Neuronal stem cell (in vitro differentiated cells): ENCODE measurements at regions not wholly inside any gene's neighbourhood (a gene's known extent, or its start where the extent isn't known, plus 50 kb on each side); places are given as distances from the start of the nearest gene placed in this dataset.
"Not testable (repeated sequence)": the region's sequence is repeated elsewhere in the genome, so short reads cannot be mapped to it uniquely, and the experiment has no call there.

Experiments
- DNase-seq: peaks from one replicate; pipeline ENCODE4 v3.0.0-alpha.2; 2013; ENCODE audit warnings: low spot score
- H2AFZ ChIP-seq: one replicate; pipeline ENCODE4 v1.6.1; 2013; ENCODE audit warnings: mild to moderate bottlenecking, low read length, inconsistent platforms
- H2AK5ac ChIP-seq: 2 replicates; pipeline ENCODE4 v1.6.1; 2013; ENCODE audit warnings: low read depth, mild to moderate bottlenecking, inconsistent platforms, low read length, moderate library complexity, mixed read lengths
- H2BK120ac ChIP-seq: 2 replicates; pipeline ENCODE4 v1.6.1; 2013; ENCODE audit warnings: low read depth, mild to moderate bottlenecking, inconsistent platforms, low read length, moderate library complexity, mixed read lengths
- H2BK12ac ChIP-seq: one replicate; pipeline ENCODE4 v1.6.1; 2013; ENCODE audit warnings: low read length, inconsistent platforms
- H2BK15ac ChIP-seq: 2 replicates; pipeline ENCODE4 v1.6.1; 2013; ENCODE audit warnings: mild to moderate bottlenecking, low read length, inconsistent platforms, mixed read lengths
- H2BK5ac ChIP-seq: one replicate; pipeline ENCODE4 v1.6.1; 2013; ENCODE audit warnings: inconsistent platforms, mild to moderate bottlenecking, low read length, moderate library complexity
- H3K14ac ChIP-seq: one replicate; pipeline ENCODE4 v1.6.1; 2013; ENCODE audit warnings: low read length, inconsistent platforms
- H3K18ac ChIP-seq: 2 replicates; pipeline ENCODE4 v1.6.1; 2013; ENCODE audit warnings: low read length, inconsistent platforms
- H3K23ac ChIP-seq: 2 replicates; pipeline ENCODE4 v1.6.1; 2013; ENCODE audit warnings: low read depth, mild to moderate bottlenecking, mixed read lengths, low read length, inconsistent platforms; ENCODE audit not compliant: poor library complexity
- H3K27ac ChIP-seq: replicated peaks from 3 replicates; pipeline ENCODE4 v1.5.1; 2013; ENCODE audit warnings: low read length, inconsistent platforms
- H3K27me3 ChIP-seq, 3 experiments: 2 replicates each; pipeline ENCODE4 v1.6.1; 2013; ENCODE audit warnings: low read length in 3 of 3, mild to moderate bottlenecking in 2 of 3, inconsistent platforms in 1 of 3, low read depth in 1 of 3, mixed read lengths in 1 of 3, moderate library complexity in 1 of 3; ENCODE audit not compliant: control insufficient read depth in 3 of 3, insufficient read depth in 3 of 3
- H3K36me3 ChIP-seq, 2 donors: replicated peaks in 1 of 2; 2 replicates each; pipeline ENCODE4 v1.6.1; 2013; ENCODE audit warnings: low read length in 2 of 2; ENCODE audit not compliant: control insufficient read depth in 2 of 2, insufficient read depth in 2 of 2
- H3K4ac ChIP-seq: 2 replicates; pipeline ENCODE4 v1.6.1; 2013; ENCODE audit warnings: inconsistent platforms, mild to moderate bottlenecking, low read length, moderate library complexity
- H3K4me1 ChIP-seq, 2 donors: 1 replicate in 1 of 2; 2 replicates in 1 of 2; pipeline ENCODE4 v1.6.1; 2013; ENCODE audit warnings: low read length in 2 of 2, low read depth in 1 of 2; ENCODE audit not compliant: control insufficient read depth in 2 of 2, insufficient read depth in 1 of 2
- H3K4me2 ChIP-seq: one replicate; pipeline ENCODE4 v1.6.1; 2013; ENCODE audit warnings: mild to moderate bottlenecking, low read length, inconsistent platforms; ENCODE audit not compliant: insufficient read depth, poor library complexity, severe bottlenecking
- H3K4me3 ChIP-seq, 2 donors: 2 replicates each; pipeline ENCODE4 v1.5.1; 2013; ENCODE audit warnings: low read length in 2 of 2, mild to moderate bottlenecking in 2 of 2, inconsistent platforms in 1 of 2, moderate library complexity in 1 of 2
- H3K79me1 ChIP-seq: one replicate; pipeline ENCODE4 v1.6.1; 2013; ENCODE audit warnings: low read depth, mild to moderate bottlenecking, inconsistent platforms, low read length, moderate library complexity
- H3K9ac ChIP-seq: one replicate; pipeline ENCODE4 v1.6.1; 2013; ENCODE audit warnings: mild to moderate bottlenecking, low read depth, low read length, inconsistent platforms; ENCODE audit not compliant: poor library complexity
- H3K9me3 ChIP-seq, 2 donors: replicated peaks in 1 of 2; 2 replicates each; pipeline versions ENCODE3 to v1.6.1; 2013; ENCODE audit warnings: low read length in 2 of 2, mild to moderate bottlenecking in 2 of 2, inconsistent platforms in 1 of 2, low read depth in 1 of 2, mixed read lengths in 1 of 2, moderate library complexity in 1 of 2; ENCODE audit not compliant: control insufficient read depth in 2 of 2, insufficient read depth in 1 of 2
- H4K8ac ChIP-seq: one replicate; pipeline ENCODE4 v1.6.1; 2013; ENCODE audit warnings: low read depth, mild to moderate bottlenecking, inconsistent platforms, low read length, moderate library complexity
- H4K91ac ChIP-seq: one replicate; pipeline ENCODE4 v1.6.1; 2013; ENCODE audit warnings: low read length, low read depth, mild to moderate bottlenecking, inconsistent platforms; ENCODE audit not compliant: poor library complexity
- WGBS, 2 donors: extraction: QIAGEN DNeasy Blood & Tissue Kit; methylation state at CpG; one replicate each; pipeline ENCODE4 v1.1.7; 2013; ENCODE audit warnings: missing lambda C conversion rate in 2 of 2, mixed read lengths in 1 of 2; ENCODE audit not compliant: insufficient read length in 2 of 2, insufficient replicate concordance in 1 of 2; ENCODE audit errors: extremely low coverage in 2 of 2; 5-methylcytosine and 5-hydroxymethylcytosine counted together

GRCh38 chr7:109476409-109476808 lies 906.7 kb downstream of the DNAJB9 start:
- H4K91ac ChIP-seq = no peak overlapping the region
- H3K18ac ChIP-seq = no peak overlapping the region
- no peaks in the 10 kb centered on the region for H3K79me1 ChIP-seq
- no CpG with 5 or more reads among the region's 3 CpGs for WGBS, 2 donors
- no peaks in the 10 kb centered on the region for H3K4me1 ChIP-seq
- DNase-seq = no peak
- H3K27ac ChIP-seq = no peak overlapping the region
- no peaks in the 10 kb centered on the region for H3K9me3 ChIP-seq
- no peak overlapping the region for H3K23ac ChIP-seq
- no peak overlapping the region for H2BK15ac ChIP-seq
- no peak overlapping the region for H3K9ac ChIP-seq
- H3K4me2 ChIP-seq = no peak overlapping the region
- H3K14ac ChIP-seq = no peak overlapping the region
- no peak overlapping the region for H2AK5ac ChIP-seq
- no peak overlapping the region for H2AFZ ChIP-seq
- H4K8ac ChIP-seq = no peak overlapping the region
- H3K4me3 ChIP-seq = no peak overlapping the region
- H2BK12ac ChIP-seq = no peak overlapping the region
- H3K36me3 ChIP-seq = no peaks in the 10 kb centered on the region
- no peak overlapping the region for H3K4ac ChIP-seq
- H2BK120ac ChIP-seq = no peak overlapping the region
- no peaks in the 10 kb centered on the region for H3K27me3 ChIP-seq
- no peak overlapping the region for H2BK5ac ChIP-seq

DNA sequence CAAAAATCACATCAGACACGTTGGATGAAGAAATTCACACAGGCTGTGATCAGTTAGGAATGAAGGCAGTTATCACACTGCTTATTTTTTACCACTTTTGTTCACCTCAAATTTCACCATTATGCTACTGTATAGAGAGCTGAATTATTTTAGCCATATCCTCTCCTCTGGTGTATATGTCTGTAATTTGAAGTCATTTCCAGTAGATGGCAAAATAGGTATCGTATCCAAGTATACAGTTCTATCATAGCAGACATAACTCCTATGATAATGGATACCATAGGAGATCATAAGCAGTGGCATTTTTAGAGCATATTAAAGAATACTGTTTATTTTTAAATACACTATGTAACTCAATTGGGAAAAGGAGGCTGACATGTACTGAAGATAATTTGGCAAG lies 909.7 kb downstream of the DNAJB9 start:
- Histone ChIP-seq H3K9ac (no peak overlapping the region), H3K4me3 (no peak overlapping the region), H4K91ac (no peak overlapping the region), H4K8ac (no peak overlapping the region), H2BK12ac (no peak overlapping the region), H3K36me3 (no peaks in the 10 kb centered on the region), H3K23ac (no peak overlapping the region), H3K14ac (no peak overlapping the region), H2AFZ (no peak overlapping the region), H3K27ac (no peak overlapping the region), H2BK15ac (no peak overlapping the region), H3K27me3 (no peaks in the 10 kb centered on the region), H3K4me1 (no peaks in the 10 kb centered on the region), H3K4ac (no peak overlapping the region), H2BK120ac (no peak overlapping the region), H3K9me3 (no peaks in the 10 kb centered on the region), H2BK5ac (no peak overlapping the region), H2AK5ac (no peak overlapping the region), H3K4me2 (no peak overlapping the region), H3K18ac (no peak overlapping the region), H3K79me1 (no peaks in the 10 kb centered on the region)
- no peak for DNase-seq
- no CpG with 5 or more reads among the region's 2 CpGs for WGBS, 2 donors

DNA sequence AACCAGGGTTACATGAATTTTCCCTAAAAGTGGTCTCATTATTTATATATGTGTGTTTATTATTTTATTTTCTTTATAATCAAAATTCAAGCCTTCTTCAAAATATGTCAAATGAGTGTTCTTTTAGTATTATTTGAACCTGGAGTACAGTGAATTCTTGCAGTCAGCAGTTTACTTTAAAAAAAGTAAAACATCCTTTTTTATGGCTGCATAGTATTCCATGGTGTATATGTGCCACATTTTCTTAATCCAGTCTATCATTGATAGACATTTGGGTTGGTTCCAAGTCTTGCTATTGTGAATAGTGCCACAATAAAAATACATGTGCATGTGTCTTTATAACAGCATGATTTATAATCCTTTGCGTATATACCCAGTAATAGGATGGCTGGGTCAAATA lies 920.9 kb downstream of the DNAJB9 start:
- H3K9ac ChIP-seq, H3K4me3 ChIP-seq, H2BK5ac ChIP-seq, H3K9me3 ChIP-seq, H3K27ac ChIP-seq, H3K23ac ChIP-seq, H2AK5ac ChIP-seq, H3K4ac ChIP-seq, H3K4me2 ChIP-seq, H2BK12ac ChIP-seq, H2AFZ ChIP-seq, H4K8ac ChIP-seq, H3K79me1 ChIP-seq, H3K4me1 ChIP-seq, H2BK15ac ChIP-seq, H4K91ac ChIP-seq, DNase-seq, H3K36me3 ChIP-seq, H3K18ac ChIP-seq, H3K14ac ChIP-seq, H3K27me3 ChIP-seq, H2BK120ac ChIP-seq: not testable (repeated sequence)
- WGBS, 2 donors = no CpG with 5 or more reads among the region's 1 CpG

- Histone ChIP-seq H2AK5ac (no peak overlapping the region), H3K4me1 (no peaks in the 10 kb centered on the region), H2BK120ac (no peak overlapping the region), H3K36me3 (no peaks in the 10 kb centered on the region), H3K79me1 (no peaks in the 10 kb centered on the region), H2AFZ (no peak overlapping the region), H3K14ac (no peak overlapping the region), H3K9me3 (peaks cover 0 to 4% of the 10 kb centered on the region in 2 donors), H4K91ac (no peak overlapping the region), H4K8ac (no peak overlapping the region), H2BK12ac (no peak overlapping the region), H3K9ac (no peak overlapping the region), H3K4me3 (no peak overlapping the region), H2BK5ac (no peak overlapping the region), H3K18ac (no peak overlapping the region), H3K27me3 (no peaks in the 10 kb centered on the region), H2BK15ac (no peak overlapping the region), H3K23ac (no peak overlapping the region), H3K4ac (no peak overlapping the region), H3K27ac (no peak overlapping the region), H3K4me2 (no peak overlapping the region)
- no CpG with 5 or more reads among the region's 5 CpGs for WGBS, 2 donors
- no peak for DNase-seq
These were observed 927.4 kb downstream of the DNAJB9 start for GRCh38 chr7:109497053-109497452.
